Stimulated activated CD8-positive, alpha-beta memory T cell treated with anti-CD3 and anti-CD28 coated beads, Interleukin-15, amount 100 ng/mL, for 4 hours (primary cell): ENCODE measurements at regions not wholly inside any gene's neighbourhood (a gene's known extent, or its start where the extent isn't known, plus 50 kb on each side); places are given as distances from the start of the nearest gene placed in this dataset.

Source experiments
- DNase-seq, 2 donors: peaks; one replicate each; pipeline ENCODE4 v3.0.0-alpha.2; 2020; ENCODE audit warnings: low read depth in 2 of 2

GRCh38 chr2:221267773-221268425 lies 304.2 kb downstream of the EPHA4 start:
- DNase-seq: no peak

GRCh38 chr2:221268631-221269030 lies 303.5 kb downstream of the EPHA4 start:
- DNase-seq: no peak

DNA sequence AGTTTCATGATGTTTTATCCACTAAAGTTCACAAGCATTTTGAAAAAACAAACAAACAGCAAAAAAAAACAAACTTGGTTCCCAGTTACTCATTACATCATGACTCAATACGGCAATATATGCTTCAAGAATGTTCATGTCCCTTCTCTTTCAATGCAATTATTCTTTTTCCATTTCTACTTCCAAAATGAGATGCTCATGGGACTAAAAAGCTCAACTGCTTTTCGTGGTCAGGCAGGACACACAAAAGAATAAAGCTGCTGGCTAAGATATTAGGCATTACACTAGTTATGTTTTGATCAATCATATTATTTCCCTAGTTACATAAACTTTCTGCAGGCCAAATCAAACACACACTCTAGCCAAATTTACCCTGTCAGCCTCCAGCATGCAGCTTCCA lies 301.3 kb downstream of the EPHA4 start:
- no peak for DNase-seq

DNA sequence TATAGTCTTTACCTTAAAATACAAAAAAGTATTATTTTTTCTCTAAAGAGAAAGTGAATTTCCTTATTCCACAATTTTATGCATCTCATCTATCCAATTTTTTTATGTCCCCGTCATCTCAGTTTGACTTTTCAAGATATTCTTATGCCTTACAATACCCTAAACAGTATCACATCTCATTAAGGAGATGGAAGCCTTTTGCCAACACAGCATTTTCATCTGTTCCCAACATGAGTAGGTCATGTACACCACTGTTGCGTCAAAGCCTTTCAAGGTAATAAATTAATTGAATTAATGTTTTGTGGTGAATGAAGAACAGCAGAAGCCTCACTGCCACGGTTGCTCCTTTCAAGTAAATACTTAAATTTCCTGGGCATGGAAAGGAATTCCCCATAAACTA lies 299.4 kb downstream of the EPHA4 start:
- no peak for DNase-seq

- DNase-seq: no peak
Observed at GRCh38 chr2:221276033-221276432, 296.1 kb downstream of the EPHA4 start.

DNA sequence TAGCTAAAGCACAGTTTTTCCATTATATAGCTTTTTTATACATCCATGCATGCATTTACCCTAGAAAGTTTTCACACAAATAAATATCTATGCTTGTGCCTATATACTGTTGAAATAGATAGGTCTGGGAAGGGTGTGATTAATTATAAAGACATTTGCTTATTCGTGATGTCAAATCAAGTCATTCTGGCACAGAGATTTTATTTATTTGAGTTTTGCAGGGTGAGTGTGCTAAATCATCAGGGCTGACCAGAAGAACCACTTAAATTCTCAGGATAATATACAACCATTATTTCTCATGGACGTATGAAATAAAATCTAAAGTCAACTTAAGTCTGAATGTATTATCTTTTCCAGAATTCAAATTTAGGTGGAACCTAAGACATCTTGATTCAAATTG lies 295.5 kb downstream of the EPHA4 start:
- no peak for DNase-seq

DNA sequence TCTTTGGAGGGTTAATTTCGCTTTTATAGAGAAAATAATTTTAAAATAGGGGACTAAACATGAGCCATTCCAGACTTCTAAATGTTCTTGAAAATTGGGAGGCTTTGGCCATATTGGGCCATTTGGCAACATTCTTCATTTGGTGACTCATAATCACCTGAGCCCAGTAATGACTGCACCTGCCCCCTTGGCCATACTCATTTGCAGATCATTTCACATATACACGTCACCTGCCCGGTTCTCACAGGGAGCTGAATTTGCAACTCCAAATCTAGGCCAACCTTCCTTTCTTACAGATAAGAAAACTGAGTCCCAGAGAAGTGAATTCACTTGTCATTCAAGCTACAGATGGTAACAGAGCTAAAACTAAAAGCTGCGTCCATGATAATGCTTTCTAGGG lies 289.7 kb downstream of the EPHA4 start:
- no peak for DNase-seq

DNA sequence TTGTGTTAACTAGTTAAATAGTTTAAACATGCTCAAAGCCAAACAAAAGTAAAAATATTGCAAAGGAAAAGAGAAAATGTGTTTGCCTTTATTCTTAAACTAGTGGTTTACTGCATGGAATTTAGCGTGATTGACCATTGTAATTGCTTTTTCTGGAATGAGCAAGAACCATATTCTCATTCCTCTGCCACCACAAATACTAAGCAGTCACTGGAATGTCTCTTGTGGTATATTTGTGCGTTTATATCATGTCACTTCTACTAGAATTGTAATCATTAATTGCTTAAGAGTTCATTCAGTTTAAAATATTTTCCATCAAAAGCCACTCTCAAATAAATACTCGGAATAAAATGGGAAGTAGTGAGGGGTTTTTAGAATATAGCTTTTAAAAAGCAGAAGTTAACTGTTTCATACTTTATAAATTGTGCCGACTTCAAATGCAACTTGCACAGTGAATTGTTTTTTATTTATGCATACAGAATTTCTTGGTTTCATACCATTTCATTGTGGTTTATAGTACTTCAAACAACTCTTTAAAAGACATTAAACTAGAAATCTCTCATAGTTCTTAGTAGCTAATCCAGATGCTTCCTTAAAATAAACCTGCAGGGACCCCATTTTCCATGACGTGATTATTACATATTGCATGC lies 288.1 kb downstream of the EPHA4 start:
- no peak for DNase-seq

DNA sequence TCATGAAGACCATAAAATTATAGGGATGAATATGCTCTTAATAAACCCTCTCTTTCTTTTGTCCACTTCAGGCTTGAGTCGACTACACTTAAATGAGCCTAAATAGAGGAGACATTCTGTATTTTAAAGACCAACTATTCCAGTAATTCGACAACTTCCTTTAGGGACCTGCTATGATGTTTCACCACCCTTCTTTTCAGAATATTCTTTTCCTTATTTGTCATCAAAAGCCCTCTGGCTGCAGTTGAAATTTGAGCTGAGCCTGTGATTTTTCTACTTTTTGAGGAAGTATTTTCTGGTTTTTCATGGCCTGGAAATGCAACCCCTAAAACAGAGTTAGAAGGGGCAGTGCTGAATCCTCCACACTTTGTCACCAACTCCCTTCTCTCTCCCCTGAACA lies 287.0 kb downstream of the EPHA4 start:
- DNase-seq: no peak

DNA sequence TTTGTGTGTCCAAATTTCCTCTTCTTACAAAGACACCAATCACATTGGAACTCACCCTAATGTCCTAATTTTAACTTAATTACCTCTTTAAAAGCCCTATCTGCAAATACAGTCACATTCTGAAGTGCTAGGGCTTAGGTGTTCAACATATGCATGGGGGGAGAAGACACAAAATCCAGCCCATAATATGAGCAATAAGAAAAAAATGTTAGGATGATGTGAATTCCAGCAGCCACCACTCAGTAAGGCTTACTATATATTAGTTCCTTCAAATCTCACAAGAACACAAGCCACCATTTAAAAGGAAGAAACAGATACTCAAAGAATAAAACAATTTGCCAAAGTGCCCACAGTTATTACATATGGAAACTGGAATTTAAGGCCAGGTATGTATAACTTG lies 285.7 kb downstream of the EPHA4 start:
- DNase-seq: no peak

GRCh38 chr2:221289389-221289788 lies 282.7 kb downstream of the EPHA4 start:
- DNase-seq: no peak

- DNase-seq: no peak
Observed at GRCh38 chr2:221289846-221290245, 282.3 kb downstream of the EPHA4 start.

DNA sequence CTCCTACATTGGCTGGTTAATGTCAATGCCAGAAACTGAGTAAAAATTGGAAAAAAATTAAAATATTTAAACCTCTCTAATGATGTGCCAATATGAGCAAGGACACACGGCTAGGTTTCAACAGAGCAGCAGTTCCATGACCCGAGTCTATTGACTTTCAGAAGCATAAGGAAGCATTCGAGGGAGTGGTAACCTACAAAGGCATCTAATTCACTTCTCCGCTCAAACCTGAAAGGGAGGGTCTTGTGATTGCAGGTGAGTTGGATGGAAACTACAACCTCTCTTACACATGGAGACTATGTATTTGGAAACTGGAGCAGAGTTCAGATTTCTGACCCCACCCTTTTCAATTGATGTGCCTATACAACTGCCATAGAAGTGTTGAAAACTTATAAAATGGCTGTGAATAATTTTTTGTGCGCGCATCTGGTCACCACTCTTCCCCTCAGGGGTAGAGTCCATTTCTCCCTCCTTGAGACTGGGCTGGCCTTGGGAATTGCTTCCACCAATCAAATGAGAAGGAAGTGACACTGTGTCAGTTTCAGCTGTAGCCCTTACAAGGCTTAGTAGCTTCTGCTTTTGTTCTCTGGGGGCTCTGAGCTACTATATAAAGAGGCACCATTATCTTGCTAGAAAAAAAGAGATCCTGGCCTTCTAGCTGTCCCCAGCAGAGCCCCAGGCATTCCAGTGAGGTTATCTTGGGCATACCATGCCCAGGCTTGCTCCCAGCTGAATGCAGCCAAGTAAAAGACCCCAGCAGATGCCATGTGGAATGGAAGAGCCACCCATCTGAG lies 278.0 kb downstream of the EPHA4 start:
- no peak for DNase-seq

GRCh38 chr2:221304916-221305315 lies 267.2 kb downstream of the EPHA4 start:
- DNase-seq: no peak

DNA sequence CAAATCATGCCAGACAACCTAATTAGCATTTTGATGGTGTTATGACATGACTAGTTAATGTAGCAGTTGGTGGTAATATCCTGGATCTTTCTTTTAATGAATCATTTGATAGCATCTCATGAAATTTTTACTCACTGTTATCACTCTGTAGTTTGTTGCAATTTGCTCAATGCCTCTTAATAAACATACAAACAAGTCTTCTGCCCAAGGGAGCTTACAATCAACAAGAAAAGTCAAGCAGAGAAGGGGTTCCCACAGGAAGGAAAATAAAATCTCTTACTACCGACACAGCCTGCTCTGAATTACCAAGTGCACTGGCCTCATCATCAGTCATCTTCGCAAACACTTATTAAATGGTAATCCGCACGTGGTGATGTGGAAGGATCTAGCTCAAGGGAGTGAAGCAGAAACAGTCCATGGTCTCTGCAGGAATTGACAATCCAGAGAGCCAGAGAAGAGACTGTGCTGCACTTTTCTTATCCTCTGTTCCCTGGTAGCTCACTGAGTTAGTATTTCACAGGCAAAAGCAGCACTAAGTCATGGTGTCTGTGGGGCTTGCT lies 263.5 kb downstream of the EPHA4 start:
- DNase-seq: no peak

DNA sequence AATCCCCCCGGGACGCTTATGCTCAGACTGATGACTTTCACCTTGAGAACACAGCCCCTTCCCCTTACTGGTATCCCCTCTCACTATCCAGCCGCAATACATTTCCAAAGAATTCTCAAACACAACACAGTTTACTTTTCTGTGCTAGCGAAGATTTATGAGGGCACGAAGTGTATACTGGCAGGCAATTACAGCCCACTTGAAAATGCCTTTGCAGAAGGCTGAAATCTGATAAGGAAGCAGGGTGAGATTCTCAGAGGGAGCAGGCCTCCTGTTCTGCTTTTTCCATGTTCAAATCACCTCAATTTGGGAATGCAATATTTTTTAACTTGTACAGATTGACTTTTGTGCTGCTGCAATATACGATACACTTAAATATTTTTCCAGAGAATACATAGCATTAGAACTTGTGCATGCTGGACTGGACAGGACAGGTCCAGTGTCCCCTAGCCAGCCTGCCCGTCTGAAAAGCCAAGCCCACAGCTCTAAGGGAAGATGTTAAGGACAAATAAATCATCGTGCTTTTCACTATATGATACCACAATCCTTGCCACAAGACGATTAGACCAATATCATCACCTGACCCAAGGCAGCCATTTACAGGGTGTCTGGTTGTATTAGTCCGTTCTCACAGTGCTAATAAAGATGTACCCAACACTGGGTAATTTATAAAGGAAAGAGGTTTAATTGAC lies 262.1 kb downstream of the EPHA4 start:
- DNase-seq: no peak

- DNase-seq: no peak
Observed at GRCh38 chr2:221310730-221311129, 261.4 kb downstream of the EPHA4 start.

DNA sequence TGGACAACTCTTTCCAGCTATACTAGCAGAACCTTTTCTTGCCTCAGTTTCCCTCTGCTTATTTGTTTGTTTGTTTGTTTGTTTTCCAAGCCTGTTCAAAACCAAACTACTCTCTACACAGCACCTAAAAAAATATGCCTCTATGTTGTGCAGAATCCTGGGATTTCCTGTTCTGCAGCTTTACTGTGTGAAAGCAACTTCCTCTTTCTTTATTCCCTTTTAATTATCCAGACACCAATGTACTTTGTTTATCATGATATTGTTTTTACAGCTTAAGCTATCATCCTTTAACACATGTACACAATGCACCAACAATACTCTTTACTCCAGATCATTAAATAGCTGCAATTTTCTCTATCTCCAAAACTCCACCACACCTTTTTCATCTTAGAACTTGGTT lies 259.5 kb downstream of the EPHA4 start:
- no peak for DNase-seq

DNA sequence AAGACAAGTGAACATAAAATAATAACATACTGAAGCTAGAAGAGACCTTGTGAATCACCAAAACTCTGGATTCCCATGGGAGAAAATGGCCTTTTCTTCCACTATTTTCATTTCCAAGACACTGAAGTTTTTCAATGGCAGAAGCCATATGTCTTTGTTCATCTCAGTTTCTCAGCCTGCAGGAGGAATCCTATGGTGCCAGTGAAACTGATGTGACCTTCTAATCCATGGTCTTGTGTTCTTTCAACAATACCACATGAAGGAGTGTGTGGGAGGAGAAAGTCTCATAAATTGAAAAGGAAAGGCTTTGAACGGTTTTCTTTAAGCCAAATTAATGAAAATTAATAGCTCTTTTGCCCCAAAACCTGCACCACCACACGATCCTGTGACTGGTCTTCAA lies 257.3 kb downstream of the EPHA4 start:
- no peak for DNase-seq

DNA sequence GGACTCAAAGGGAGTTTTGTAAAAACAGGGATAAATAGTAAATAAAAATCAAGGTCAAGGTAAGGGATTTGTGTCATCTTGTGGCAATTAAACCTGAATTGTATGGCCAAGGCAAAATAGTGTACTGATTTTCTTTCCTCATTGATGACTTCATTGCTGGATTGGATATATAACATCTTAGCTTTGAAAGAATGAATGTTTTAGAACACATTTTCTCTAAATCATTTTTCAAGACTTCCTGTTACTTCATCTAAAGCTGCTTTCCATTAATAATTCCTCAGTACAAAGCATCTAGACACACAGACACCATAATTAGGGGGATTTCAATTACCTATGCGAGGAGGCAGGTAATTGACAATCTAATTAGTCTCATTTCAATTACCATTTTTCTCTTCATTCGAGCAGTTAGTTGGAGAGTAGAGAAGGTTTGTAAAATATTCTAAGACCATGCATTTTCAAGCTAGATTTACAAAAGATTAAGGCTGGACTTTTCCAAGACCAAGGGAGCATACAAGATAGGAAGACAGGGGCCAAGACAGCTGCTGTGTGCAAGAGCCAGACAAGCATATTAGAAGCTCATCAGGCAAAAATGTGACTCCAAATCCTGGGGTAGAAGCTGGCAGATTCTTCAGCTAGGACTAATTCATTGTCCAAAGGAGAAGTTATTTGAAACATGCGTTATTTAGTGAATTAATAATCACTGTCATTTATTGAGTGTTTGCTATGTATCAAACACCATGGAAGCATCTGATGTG lies 253.6 kb downstream of the EPHA4 start:
- DNase-seq: no peak

- DNase-seq: no peak
Observed at GRCh38 chr2:221322741-221323140, 249.4 kb downstream of the EPHA4 start.
